T-helper 2 cell treated with Interferon-gamma antibody and Interleukin-4, amounts not matched to agents 100 ng/mL and 5 ng/mL, for 36 hours (primary cell): ENCODE measurements at regions not wholly inside any gene's neighbourhood (a gene's known extent, or its start where the extent isn't known, plus 50 kb on each side); places are given as distances from the start of the nearest gene placed in this dataset.

Experiments used
- intact Hi-C: fragments of 100-400 bp; cut with micrococcal nuclease; formaldehyde crosslinking; loops from one replicate; pipeline ENCODE4 v1.15.1; 2023

GRCh38 chr5:82406205-82406773, 128.1 kb upstream of the RPS23 start:
- intact Hi-C loops, result no loop called here

GRCh38 chr5:82405618-82406204, 127.6 kb upstream of the RPS23 start:
- intact Hi-C loops, result no loop called here

- intact Hi-C loops, result no loop called here
Measured at GRCh38 chr5:82405161-82405560, 127.0 kb upstream of the RPS23 start.

DNA sequence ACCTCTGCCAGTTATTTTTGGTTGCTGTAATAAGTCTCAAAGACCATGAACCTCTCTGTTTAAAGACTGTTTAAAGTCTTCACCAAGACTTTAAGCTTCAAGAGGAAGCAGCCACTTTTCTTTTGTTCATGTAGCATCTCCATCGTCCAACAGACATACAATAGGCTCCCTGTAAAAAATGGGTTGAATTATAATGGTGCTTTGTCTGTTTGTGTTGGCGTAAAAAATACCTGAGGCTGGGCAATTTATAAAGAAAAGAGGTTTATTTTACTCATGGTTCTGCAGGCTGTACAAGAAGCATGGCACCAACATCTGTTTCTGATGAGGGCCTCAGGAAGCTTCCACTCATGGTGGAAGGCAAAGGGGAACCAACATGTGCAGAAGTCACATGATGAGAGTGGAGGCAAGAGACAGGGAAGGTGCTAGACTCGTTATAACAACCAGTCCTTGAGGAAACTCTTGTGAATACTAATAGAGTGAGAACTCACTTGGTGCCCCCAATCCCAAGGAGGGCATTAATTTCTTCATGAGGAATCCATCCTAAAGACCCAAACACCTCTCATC, 126.3 kb upstream of the RPS23 start:
- intact Hi-C loops, result no loop called here

- intact Hi-C loops, result no loop called here
Measured at GRCh38 chr5:82403724-82404123, 125.6 kb upstream of the RPS23 start.

DNA sequence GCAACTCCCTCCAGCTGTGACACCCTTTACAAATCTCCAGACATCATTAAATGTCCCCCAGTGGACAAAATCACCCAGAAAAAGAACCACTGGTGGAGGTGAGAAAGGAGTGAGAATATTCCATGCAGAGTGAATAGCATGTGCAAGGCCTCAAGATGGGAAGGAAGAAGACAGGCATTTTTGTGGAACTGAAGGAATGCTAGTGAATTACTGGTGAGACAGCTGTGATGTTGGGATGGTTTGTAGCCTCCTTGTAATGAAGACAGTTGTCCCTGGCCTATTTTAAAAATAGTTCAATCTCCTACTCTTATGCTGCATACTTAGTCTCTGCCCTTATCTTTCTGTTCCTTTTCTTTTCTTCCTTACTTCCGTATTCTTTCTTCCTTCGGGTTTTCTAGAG, 124.9 kb upstream of the RPS23 start:
- intact Hi-C loops, result no loop called here

DNA sequence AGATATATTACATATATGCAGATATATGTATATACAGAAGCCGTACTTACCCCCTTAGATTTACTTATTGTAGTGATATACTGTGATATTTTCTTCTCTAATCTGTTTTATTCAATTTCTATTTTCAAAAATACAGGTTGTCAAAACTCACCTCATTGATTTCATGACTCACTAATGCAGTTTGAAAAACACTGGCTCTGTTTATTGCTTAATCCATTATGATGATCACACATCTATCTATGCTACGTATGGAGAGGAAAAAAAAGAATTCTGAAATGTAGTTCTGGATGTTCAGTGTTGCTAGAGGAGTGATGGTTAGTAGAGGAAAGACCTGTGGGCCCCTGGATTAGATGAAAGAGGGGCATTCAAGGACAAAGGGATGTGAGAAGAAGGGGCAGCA, 121.0 kb upstream of the RPS23 start:
- intact Hi-C loops, result no loop called here

DNA sequence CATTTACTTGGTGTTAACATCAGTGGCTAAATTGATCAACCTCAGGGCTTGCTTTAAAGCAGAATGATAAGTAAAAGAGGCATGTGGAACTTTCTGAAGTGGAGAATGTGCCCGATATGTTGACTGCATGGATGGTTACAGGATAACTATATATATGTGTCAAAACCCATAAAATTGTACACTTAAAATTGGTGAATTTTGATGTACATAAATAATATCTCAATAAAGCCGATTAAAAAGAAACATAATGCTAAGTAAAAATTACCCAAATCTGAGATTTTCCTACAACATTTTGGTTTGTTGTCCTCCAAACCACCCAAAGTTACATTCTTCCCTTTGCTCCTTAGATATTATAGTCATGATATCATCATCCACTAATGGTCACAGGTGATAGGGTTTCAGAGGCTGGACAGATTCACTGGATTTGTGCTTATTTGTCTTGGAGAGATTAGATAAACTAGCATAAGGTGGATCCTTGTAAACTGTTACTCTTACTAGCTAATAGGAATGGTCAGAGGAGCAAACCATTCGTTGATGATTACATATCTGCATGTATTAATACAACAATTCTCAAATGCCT, 119.7 kb upstream of the RPS23 start:
- intact Hi-C loops, result no loop called here

DNA sequence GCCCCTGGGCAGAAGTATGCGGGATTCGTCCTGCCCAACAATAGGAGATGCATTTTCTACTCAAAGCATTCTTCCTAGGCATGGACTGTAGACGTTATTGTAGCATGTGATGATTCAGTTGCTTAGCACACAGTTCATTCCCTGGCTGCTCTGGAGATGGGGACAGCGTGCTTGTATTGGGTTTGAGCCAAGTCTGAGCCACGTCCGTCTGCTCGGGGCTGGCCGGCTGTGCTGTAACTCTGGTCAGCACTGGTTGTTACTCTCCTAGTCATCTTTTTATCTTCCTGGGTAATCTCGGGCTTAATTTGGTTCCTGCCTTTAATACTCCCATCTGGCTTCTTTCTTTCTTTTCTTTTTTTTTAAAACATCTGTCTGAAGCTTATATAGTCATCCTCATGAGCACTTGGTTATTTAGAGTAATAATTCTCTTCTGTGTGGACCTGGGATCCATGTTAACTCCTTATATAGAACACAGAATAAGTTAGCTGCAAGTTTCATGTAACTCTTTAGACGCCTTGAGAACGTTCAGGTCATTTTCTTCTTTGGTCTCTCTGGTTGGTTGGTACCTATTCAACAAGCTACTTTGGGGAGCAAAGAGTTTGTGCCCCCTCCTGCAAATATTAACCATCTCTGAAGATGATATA, 118.8 kb upstream of the RPS23 start:
- intact Hi-C loops, result no loop called here

GRCh38 chr5:82396396-82396795, 118.2 kb upstream of the RPS23 start:
- intact Hi-C loops, result no loop called here

DNA sequence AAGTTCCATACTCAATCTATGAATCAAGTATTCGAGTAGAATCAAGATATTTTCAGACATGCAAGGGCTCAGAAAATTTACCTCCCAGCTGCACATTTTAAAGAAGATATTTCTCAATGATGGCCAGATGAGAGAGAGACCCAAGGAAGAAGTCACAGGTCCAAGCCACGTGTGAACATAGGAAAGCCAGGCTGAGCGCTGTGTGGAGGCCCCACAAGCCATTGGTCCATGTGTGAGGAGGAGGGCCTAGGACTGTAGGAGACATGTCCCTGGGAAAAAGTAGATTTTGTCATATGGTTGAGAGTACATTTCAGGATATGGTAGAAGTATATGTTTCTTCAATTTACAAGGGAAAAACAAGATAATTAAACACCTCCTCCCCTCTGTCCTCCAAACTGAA, 115.8 kb upstream of the RPS23 start:
- intact Hi-C loops, result no loop called here

DNA sequence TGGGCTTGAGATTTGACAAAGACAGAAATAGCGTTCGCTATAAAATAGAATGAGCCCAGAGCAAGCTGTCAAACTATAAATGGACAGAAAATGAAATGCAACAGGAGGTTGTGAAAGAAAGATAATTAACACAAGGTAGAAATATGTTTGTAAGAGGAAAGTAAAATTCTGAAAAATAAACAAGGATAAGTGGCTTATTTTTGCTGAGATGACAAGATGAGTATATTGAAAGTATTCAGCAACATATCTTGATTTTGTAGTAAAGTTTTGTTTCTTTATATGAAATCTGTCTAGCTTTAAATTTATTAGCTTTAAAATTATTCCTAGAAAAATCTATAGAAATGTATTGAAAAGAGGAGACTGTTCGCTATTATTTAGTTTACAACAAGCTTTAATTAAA, 111.9 kb upstream of the RPS23 start:
- intact Hi-C loops, result no loop called here

DNA sequence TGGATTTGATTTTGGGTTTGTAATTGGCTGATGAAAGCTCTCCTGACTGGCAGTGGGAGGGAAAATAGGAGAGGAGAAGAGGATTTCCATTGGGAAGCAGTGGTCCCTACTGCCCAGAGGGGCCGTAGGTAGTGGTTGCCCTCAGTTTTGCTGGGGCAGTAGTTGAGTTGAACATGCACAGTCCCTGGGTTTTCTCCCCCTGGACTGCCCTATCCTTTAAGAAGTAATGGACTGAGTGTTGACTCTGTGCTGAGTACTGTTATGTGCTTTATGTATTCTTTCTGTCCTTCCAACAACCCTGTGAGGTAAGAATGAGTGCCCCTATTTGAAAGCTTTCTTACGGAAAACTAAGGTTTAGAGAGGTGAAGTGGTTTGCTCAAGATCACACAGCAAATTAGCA, 111.2 kb upstream of the RPS23 start:
- intact Hi-C loops, result loop anchor here (2.0 kb wide), 1 partner anchor 33 kb away; no protein-coding TSS in a partner anchor

- intact Hi-C loops, result loop anchor here (2.0 kb wide), 1 partner anchor 31 kb away; no protein-coding TSS in a partner anchor
Measured at GRCh38 chr5:82388181-82388580, 110.0 kb upstream of the RPS23 start.

- intact Hi-C loops, result loop anchor here (2.0 kb wide), 1 partner anchor 31 kb away; no protein-coding TSS in a partner anchor
Measured at GRCh38 chr5:82387819-82388166, 109.6 kb upstream of the RPS23 start.

- intact Hi-C loops, result no loop called here
Measured at GRCh38 chr5:82387001-82387818, 109.1 kb upstream of the RPS23 start.

GRCh38 chr5:82386576-82386975, 108.4 kb upstream of the RPS23 start:
- intact Hi-C loops, result no loop called here

- intact Hi-C loops, result no loop called here
Measured at GRCh38 chr5:82384034-82384750, 106.0 kb upstream of the RPS23 start.

- intact Hi-C loops, result no loop called here
Measured at GRCh38 chr5:82381591-82381990, 103.4 kb upstream of the RPS23 start.

DNA sequence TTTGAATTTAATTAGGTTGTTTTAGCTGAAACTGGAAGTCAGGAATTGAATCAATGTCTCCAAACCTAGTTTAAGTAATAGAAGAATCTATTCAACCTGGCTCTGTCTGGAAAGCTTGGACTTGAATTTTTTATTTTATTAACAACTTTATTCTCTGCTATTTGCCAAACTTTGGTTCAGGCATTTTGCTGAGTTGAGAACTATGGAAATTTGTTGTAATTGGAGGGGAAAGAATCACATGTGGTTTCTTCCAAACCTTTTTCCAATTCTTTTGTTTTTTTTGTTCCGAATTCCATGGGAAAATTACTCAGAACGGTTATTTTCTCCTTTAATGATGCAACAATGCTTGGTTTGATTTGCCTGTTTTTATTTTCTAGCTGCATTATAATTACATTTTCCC, 98.2 kb upstream of the RPS23 start:
- intact Hi-C loops, result no loop called here
